ENCODE measurements at regions not wholly inside any gene's neighbourhood (a gene's known extent, or its start where the extent isn't known, plus 50 kb on each side); places are given as distances from the start of the nearest gene placed in this dataset.

DNA sequence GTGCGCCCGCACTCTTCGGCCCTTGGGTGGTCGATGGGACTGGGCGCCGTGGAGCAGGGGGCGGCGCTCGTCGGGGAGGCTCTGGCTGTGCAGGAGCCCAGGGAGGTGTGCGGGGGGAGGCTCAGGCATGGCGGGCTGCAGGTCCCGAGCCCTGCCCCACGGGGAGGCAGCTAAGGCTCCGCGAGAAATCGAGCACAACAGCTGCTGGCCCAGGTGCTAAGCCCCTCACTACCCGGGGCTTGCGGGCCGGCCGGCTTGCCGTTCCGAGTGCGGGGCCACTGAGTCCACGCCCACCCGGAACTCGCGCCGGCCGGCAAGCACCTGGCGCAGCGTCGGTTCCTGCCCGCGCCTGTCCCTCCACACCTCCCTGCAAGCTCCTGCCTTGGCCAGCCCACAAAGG, 462.3 kb upstream of the JARID2 start:
- no peak overlapping the region for H3K4me3 Mint-ChIP-seq (ENCODE audit: unreplicated experiment)
- H3K27me3 Mint-ChIP-seq (ENCODE audit: unreplicated experiment) = peaks cover 6% of the 10 kb centered on the region
- H3K9me3 Mint-ChIP-seq (ENCODE audit: unreplicated experiment) = no peaks in the 10 kb centered on the region
- no peak overlapping the region for H3K27ac Mint-ChIP-seq (ENCODE audit: unreplicated experiment)
- peaks cover 5% of the 10 kb centered on the region for H3K4me1 Mint-ChIP-seq (ENCODE audit: low read depth, unreplicated experiment)
- DNase-seq = no peak
- TF ChIP-seq, protein P1, sequence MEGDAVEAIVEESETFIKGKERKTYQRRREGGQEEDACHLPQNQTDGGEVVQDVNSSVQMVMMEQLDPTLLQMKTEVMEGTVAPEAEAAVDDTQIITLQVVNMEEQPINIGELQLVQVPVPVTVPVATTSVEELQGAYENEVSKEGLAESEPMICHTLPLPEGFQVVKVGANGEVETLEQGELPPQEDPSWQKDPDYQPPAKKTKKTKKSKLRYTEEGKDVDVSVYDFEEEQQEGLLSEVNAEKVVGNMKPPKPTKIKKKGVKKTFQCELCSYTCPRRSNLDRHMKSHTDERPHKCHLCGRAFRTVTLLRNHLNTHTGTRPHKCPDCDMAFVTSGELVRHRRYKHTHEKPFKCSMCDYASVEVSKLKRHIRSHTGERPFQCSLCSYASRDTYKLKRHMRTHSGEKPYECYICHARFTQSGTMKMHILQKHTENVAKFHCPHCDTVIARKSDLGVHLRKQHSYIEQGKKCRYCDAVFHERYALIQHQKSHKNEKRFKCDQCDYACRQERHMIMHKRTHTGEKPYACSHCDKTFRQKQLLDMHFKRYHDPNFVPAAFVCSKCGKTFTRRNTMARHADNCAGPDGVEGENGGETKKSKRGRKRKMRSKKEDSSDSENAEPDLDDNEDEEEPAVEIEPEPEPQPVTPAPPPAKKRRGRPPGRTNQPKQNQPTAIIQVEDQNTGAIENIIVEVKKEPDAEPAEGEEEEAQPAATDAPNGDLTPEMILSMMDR (IDR thresholded peaks at IDR 0.05; ENCODE audit: partially characterized antibody, unreplicated experiment) = no peak
- no peaks in the 10 kb centered on the region for H3K36me3 Mint-ChIP-seq (ENCODE audit: unreplicated experiment)

DNA sequence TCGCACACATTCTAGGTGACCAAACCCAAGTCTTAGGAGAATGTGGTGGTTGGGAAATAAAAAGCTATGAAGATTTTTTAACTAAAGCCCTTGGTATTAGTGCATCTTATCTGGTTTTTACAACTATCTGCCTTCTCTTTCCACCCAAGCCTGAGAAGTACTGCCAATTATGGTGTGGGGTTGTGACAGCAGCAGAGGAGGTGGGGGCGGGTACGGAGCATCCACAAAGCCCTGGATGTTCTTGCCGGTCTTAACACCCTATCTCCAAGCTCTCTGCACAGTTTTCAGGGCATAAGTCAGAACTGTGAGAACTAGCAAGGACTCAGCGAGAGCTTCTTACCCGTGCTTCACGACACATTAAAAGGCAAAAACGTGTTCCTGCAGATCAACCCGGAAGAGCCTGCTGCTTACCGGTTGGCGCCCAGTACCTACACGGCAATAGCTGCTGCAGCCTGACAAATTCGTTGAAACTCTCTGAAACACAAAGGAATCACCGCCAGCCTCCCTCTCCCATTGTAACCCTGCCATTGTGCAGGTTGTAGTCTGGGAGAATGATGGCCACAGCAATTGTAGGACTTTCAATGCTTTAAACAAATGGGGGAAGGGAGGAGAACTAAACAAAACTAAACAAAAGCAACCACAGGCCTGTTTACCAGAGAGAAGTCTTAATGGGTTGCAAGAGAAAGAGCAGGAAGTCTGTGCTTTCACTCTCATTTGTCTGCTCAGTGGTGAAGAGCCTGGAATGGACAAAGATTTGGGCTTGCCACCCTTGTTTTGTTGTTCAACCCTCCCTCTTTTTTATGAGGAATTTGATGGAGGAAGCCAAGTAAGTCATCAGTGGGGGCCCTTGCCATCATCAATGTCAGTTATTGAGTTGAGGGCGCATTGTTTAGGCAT, 461.0 kb upstream of the JARID2 start:
- DNase-seq = no peak
- H3K36me3 Mint-ChIP-seq (ENCODE audit: unreplicated experiment) = no peaks in the 10 kb centered on the region
- H3K4me3 Mint-ChIP-seq (ENCODE audit: unreplicated experiment) = no peak overlapping the region
- H3K27me3 Mint-ChIP-seq (ENCODE audit: unreplicated experiment) = peaks cover 6% of the 10 kb centered on the region
- no peak overlapping the region for H3K27ac Mint-ChIP-seq (ENCODE audit: unreplicated experiment)
- TF ChIP-seq, protein P1 (IDR thresholded peaks at IDR 0.05; ENCODE audit: partially characterized antibody, unreplicated experiment) = no peak
- peaks cover 7% of the 10 kb centered on the region for H3K4me1 Mint-ChIP-seq (ENCODE audit: low read depth, unreplicated experiment)
- peaks cover 2% of the 10 kb centered on the region for H3K9me3 Mint-ChIP-seq (ENCODE audit: unreplicated experiment)

DNA sequence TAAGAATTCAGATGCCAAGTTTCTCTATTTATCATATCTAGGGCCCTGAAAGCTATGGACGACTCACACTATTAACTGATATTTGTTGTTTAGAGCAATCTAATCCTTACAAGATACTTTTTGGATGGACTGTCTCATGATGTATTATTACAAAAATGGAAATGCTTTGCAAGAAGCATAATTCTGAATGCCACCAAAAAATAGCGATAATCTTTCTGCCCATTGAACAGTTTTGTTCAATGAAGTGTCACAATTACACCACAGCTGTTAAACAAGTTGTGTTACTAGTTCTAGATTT, 460.4 kb upstream of the JARID2 start:
- peaks cover 10% of the 10 kb centered on the region for H3K4me1 Mint-ChIP-seq (ENCODE audit: low read depth, unreplicated experiment)
- H3K4me3 Mint-ChIP-seq (ENCODE audit: unreplicated experiment) = no peak overlapping the region
- TF ChIP-seq, protein P1 (IDR thresholded peaks at IDR 0.05; ENCODE audit: partially characterized antibody, unreplicated experiment) = no peak
- H3K27me3 Mint-ChIP-seq (ENCODE audit: unreplicated experiment) = peaks cover 6% of the 10 kb centered on the region
- no peak for DNase-seq
- H3K27ac Mint-ChIP-seq (ENCODE audit: unreplicated experiment) = no peak overlapping the region
- H3K9me3 Mint-ChIP-seq (ENCODE audit: unreplicated experiment) = peaks cover 2% of the 10 kb centered on the region
- H3K36me3 Mint-ChIP-seq (ENCODE audit: unreplicated experiment) = no peaks in the 10 kb centered on the region

DNA sequence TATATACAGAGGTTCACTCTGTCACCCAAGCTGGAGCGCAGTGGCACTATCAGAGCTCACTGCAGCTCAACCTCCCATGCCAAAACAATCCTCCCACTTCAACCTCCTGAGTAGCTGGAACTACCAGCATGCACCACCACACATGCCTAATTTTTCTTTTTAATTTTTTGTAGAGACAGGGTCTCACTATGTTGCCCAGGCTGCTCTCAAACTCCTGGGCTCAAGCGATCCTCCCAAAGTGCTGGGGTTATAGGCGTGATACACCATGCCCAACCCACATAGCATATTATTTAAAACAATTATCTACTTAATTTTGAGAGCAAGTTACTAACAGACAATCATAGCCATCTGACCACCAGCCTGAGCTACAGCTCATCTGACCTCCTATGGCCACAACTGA, 459.9 kb upstream of the JARID2 start:
- H3K36me3 Mint-ChIP-seq (ENCODE audit: unreplicated experiment) = no peaks in the 10 kb centered on the region
- no peak overlapping the region for H3K4me3 Mint-ChIP-seq (ENCODE audit: unreplicated experiment)
- peaks cover 6% of the 10 kb centered on the region for H3K27me3 Mint-ChIP-seq (ENCODE audit: unreplicated experiment)
- TF ChIP-seq, protein P1 (IDR thresholded peaks at IDR 0.05; ENCODE audit: partially characterized antibody, unreplicated experiment) = no peak
- peaks cover 2% of the 10 kb centered on the region for H3K9me3 Mint-ChIP-seq (ENCODE audit: unreplicated experiment)
- H3K4me1 Mint-ChIP-seq (ENCODE audit: low read depth, unreplicated experiment) = peaks cover 10% of the 10 kb centered on the region
- DNase-seq = no peak
- H3K27ac Mint-ChIP-seq (ENCODE audit: unreplicated experiment) = no peak overlapping the region

DNA sequence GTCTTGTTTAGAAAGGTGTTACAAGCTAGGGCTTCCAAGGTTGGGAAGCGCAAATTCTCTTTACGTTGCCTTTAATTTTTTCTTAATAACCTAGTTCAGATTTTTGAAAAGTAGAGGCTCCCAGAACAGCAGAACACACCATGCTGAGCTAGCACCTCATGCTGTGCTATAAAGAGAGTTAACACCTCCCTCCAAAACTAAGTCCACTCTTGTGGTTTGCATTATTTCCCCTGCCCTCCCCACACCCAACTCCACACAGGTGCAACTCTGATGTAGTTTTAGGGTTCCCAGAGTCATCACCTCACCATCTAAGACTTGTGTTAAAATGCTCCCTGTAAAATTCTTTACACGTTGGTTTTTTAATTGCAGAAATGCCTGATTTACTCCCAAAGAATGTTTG, 459.4 kb upstream of the JARID2 start:
- Mint-ChIP-seq H3K4me3 (ENCODE audit: unreplicated experiment) (no peak overlapping the region), H3K9me3 (ENCODE audit: unreplicated experiment) (peaks cover 2% of the 10 kb centered on the region), H3K4me1 (ENCODE audit: low read depth, unreplicated experiment) (peaks cover 12% of the 10 kb centered on the region), H3K27me3 (ENCODE audit: unreplicated experiment) (peaks cover 6% of the 10 kb centered on the region), H3K36me3 (ENCODE audit: unreplicated experiment) (no peaks in the 10 kb centered on the region), H3K27ac (ENCODE audit: unreplicated experiment) (no peak overlapping the region)
- TF ChIP-seq, protein P1 (IDR thresholded peaks at IDR 0.05; ENCODE audit: partially characterized antibody, unreplicated experiment) = no peak
- no peak for DNase-seq

Data from glutamatergic neuron (in vitro differentiated cells).